IMR-90 (cell line): ENCODE measurements at regions not wholly inside any gene's neighbourhood (a gene's known extent, or its start where the extent isn't known, plus 50 kb on each side); places are given as distances from the start of the nearest gene placed in this dataset.

Source experiments
- BHLHE40 ChIP-seq: fragments of 150-350 bp; IDR thresholded peaks from 2 replicates; pipeline ENCODE4 v1.6.1; 2016; ENCODE audit warnings: mild to moderate bottlenecking, low read depth, low read length
- CEBPB ChIP-seq: IDR thresholded peaks from 2 replicates; pipeline ENCODE4 v1.6.1; 2012; ENCODE audit warnings: low read depth, low read length, improper control_type of control experiment
- CTCF ChIP-seq: conservative IDR thresholded peaks from 2 replicates; pipeline ENCODE4 v1.5.1; 2012; ENCODE audit warnings: mild to moderate bottlenecking, low read depth, low read length, improper control_type of control experiment
- ELK1 ChIP-seq: fragments of 150-350 bp; IDR thresholded peaks from 2 replicates; pipeline ENCODE4 v1.6.1; 2016; ENCODE audit warnings: low read depth, mild to moderate bottlenecking, low read length, moderate library complexity, borderline replicate concordance
- FOS ChIP-seq: fragments of 150-350 bp; IDR thresholded peaks from 2 replicates; pipeline ENCODE4 v1.6.1; 2016; ENCODE audit warnings: low read depth, low read length
- MAFK ChIP-seq: IDR thresholded peaks from 2 replicates; pipeline ENCODE4 v1.6.1; 2012; ENCODE audit warnings: low read depth, low read length, improper control_type of control experiment
- MAZ ChIP-seq: IDR thresholded peaks from 2 replicates; pipeline ENCODE4 v1.6.1; 2012; ENCODE audit warnings: low read depth, mild to moderate bottlenecking, low read length, improper control_type of control experiment, moderate library complexity, borderline replicate concordance
- MXI1 ChIP-seq: IDR thresholded peaks from 2 replicates; pipeline ENCODE4 v1.6.1; 2012; ENCODE audit warnings: low read depth, mild to moderate bottlenecking, low read length, moderate library complexity, borderline replicate concordance
- POLR2A ChIP-seq: IDR thresholded peaks from 2 replicates; pipeline ENCODE4 v1.6.1; 2012; ENCODE audit warnings: mild to moderate bottlenecking, low read depth, low read length
- RAD21 ChIP-seq: IDR thresholded peaks from 2 replicates; pipeline ENCODE4 v1.6.1; 2012; ENCODE audit warnings: low read length, improper control_type of control experiment
- RCOR1 ChIP-seq: IDR thresholded peaks from 2 replicates; pipeline ENCODE4 v1.6.1; 2012; ENCODE audit warnings: mild to moderate bottlenecking, low read length, improper control_type of control experiment; ENCODE audit not compliant: insufficient replicate concordance
- RFX5 ChIP-seq: IDR thresholded peaks from 2 replicates; pipeline ENCODE4 v1.8.0; 2012; ENCODE audit warnings: low read depth, mild to moderate bottlenecking, low read length, moderate library complexity
- SMC3 ChIP-seq: fragments of 150-350 bp; IDR thresholded peaks from 2 replicates; pipeline ENCODE4 v1.6.1; 2016; ENCODE audit warnings: low read depth, mild to moderate bottlenecking, antibody characterized with exemption, low read length, moderate library complexity
- USF2 ChIP-seq: fragments of 150-350 bp; IDR thresholded peaks from 2 replicates; pipeline ENCODE4 v1.6.1; 2017; ENCODE audit warnings: mild to moderate bottlenecking, antibody characterized with exemption, low read length, low read depth

- TF ChIP-seq MAFK: no peak
- no peak for TF ChIP-seq RAD21
- TF ChIP-seq CTCF: no peak
- no peak for TF ChIP-seq CEBPB
- no peak for TF ChIP-seq POLR2A
- no peak for TF ChIP-seq MAZ
- TF ChIP-seq BHLHE40: no peak
- TF ChIP-seq USF2: no peak
- no peak for TF ChIP-seq MXI1
- no peak for TF ChIP-seq SMC3
- no peak for TF ChIP-seq FOS
- TF ChIP-seq ELK1: no peak
- no peak for TF ChIP-seq RFX5
- TF ChIP-seq RCOR1: no peak
Observed at GRCh38 chr1:5367306-5367705, 624.9 kb downstream of the NPHP4 start.
